ENCODE measurements at regions not wholly inside any gene's neighbourhood (a gene's known extent, or its start where the extent isn't known, plus 50 kb on each side); places are given as distances from the start of the nearest gene placed in this dataset.

GRCh38 chr2:44848026-44848425 lies 93.5 kb upstream of the SIX3 start:
- no peak for TF ChIP-seq POLR2A (IDR thresholded peaks at IDR 0.05)
- TF ChIP-seq, protein P1, sequence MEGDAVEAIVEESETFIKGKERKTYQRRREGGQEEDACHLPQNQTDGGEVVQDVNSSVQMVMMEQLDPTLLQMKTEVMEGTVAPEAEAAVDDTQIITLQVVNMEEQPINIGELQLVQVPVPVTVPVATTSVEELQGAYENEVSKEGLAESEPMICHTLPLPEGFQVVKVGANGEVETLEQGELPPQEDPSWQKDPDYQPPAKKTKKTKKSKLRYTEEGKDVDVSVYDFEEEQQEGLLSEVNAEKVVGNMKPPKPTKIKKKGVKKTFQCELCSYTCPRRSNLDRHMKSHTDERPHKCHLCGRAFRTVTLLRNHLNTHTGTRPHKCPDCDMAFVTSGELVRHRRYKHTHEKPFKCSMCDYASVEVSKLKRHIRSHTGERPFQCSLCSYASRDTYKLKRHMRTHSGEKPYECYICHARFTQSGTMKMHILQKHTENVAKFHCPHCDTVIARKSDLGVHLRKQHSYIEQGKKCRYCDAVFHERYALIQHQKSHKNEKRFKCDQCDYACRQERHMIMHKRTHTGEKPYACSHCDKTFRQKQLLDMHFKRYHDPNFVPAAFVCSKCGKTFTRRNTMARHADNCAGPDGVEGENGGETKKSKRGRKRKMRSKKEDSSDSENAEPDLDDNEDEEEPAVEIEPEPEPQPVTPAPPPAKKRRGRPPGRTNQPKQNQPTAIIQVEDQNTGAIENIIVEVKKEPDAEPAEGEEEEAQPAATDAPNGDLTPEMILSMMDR (IDR thresholded peaks at IDR 0.05) = no peak
